ENCODE measurements at regions not wholly inside any gene's neighbourhood (a gene's known extent, or its start where the extent isn't known, plus 50 kb on each side); places are given as distances from the start of the nearest gene placed in this dataset.
"Not testable (repeated sequence)": the region's sequence is repeated elsewhere in the genome, so short reads cannot be mapped to it uniquely, and the experiment has no call there.

- no peak for DNase-seq
Observed at GRCh38 chr10:94129393-94130130, 135.8 kb downstream of the PLCE1 start.

GRCh38 chr10:94131885-94132284 is 138.2 kb downstream of the PLCE1 start:
- DNase-seq: no peak

- no peak for DNase-seq
Observed at GRCh38 chr10:94133239-94133638, 139.5 kb downstream of the PLCE1 start.

- no peak for DNase-seq
Observed at GRCh38 chr10:94137747-94138146, 144.0 kb downstream of the PLCE1 start.

- DNase-seq: no peak
Observed at GRCh38 chr10:94138391-94138790, 144.7 kb downstream of the PLCE1 start.

- no peak for DNase-seq
Observed at GRCh38 chr10:94143261-94143660, 149.5 kb downstream of the PLCE1 start.

GRCh38 chr10:94146313-94146712 is 152.6 kb downstream of the PLCE1 start:
- no peak for DNase-seq

- DNase-seq: no peak
Observed at GRCh38 chr10:94146746-94147145, 153.0 kb downstream of the PLCE1 start.

- DNase-seq: no peak
Observed at GRCh38 chr10:94149702-94150101, 156.0 kb downstream of the PLCE1 start.

- DNase-seq: no peak
Observed at GRCh38 chr10:94150541-94151184, 156.9 kb downstream of the PLCE1 start.

- no peak for DNase-seq
Observed at GRCh38 chr10:94155722-94156271, 162.1 kb downstream of the PLCE1 start.

GRCh38 chr10:94156453-94156852 is 162.7 kb downstream of the PLCE1 start:
- DNase-seq: no peak

- DNase-seq: not testable (repeated sequence)
Observed at GRCh38 chr10:94165158-94165611, 171.5 kb downstream of the PLCE1 start.

- no peak for DNase-seq
Observed at GRCh38 chr10:94172332-94172731, 178.6 kb downstream of the PLCE1 start.

GRCh38 chr10:94173594-94173993 is 179.9 kb downstream of the PLCE1 start:
- no peak for DNase-seq

- no peak for DNase-seq
Observed at GRCh38 chr10:94174838-94175237, 181.1 kb downstream of the PLCE1 start.

- no peak for DNase-seq
Observed at GRCh38 chr10:94178475-94179253, 184.1 kb downstream of the NOC3L start.

- no peak for DNase-seq
Observed at GRCh38 chr10:94180576-94180975, 182.2 kb downstream of the NOC3L start.

- DNase-seq: no peak
Observed at GRCh38 chr10:94183666-94184264, 179.0 kb downstream of the NOC3L start.

GRCh38 chr10:94186722-94187121 is 176.0 kb downstream of the NOC3L start:
- no peak for DNase-seq

- DNase-seq: no peak
Observed at GRCh38 chr10:94192333-94192732, 170.4 kb downstream of the NOC3L start.

GRCh38 chr10:94192974-94193373 is 169.8 kb downstream of the NOC3L start:
- DNase-seq: no peak

- no peak for DNase-seq
Observed at GRCh38 chr10:94193466-94193924, 169.2 kb downstream of the NOC3L start.

Measured in CD4-positive, alpha-beta T cell treated with Interleukin-6 for 4 hours (primary cell).